ENCODE measurements at regions not wholly inside any gene's neighbourhood (a gene's known extent, or its start where the extent isn't known, plus 50 kb on each side); places are given as distances from the start of the nearest gene placed in this dataset.
A peak's percentile ranks its signal among the peaks of the same experiment; 100 is the strongest.

DNA sequence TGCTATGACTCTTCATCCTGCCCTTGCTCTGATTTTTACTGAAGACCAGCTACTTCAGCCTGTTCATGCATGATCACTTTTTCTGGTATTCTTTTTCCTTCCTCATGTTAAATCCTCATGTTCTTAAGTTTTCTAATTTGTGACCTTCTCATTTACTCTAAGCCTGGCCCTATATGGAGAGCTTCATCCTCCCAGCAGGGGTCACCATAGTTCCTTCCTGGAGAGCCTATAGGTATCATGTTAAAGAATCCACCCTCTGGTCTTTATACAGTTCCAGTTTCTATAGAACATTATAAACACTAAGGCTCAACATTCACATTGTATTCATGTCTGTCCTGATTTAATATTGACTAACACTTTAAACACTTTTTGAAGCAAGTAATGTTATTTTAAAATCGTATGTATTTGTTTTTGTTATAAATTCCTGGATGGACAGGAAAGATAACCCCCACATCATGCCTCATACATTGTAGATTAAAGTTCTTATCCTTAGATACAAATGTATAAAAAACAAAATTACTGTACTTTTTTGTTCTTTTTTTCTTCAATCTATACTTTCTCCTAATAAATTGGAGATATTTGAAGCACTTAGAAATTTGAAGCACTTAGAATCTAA, 53.8 kb upstream of the OTUD4 start:
- peak; percentile 10 for DNase-seq (ENCODE audit: low read depth)

GRCh38 chr4:145231906-145232700, 51.7 kb upstream of the OTUD4 start:
- no peak for DNase-seq (ENCODE audit: low read depth)

DNA sequence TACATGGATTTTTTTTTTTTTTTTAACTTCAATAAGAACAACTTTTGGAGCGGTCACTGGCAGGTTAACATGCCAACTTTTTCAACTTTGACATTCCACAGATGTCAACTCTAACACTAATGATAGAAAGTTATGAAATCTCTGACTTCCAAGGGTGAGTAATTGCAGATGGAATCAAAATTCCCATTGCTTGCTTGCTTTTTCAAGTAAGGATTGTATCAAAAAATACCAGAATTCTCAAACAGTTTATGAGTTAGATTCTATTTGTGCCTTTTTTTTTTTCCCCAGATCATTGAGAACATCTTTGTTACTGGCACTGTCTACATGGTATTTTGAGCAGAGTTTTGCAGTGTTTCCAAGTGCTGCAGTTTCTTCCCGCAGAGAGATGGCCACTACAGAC, 50.3 kb upstream of the OTUD4 start:
- DNase-seq (ENCODE audit: low read depth): no peak
